GM18909 (cell line): ENCODE measurements at regions not wholly inside any gene's neighbourhood (a gene's known extent, or its start where the extent isn't known, plus 50 kb on each side); places are given as distances from the start of the nearest gene placed in this dataset.
"Not testable (repeated sequence)": the region's sequence is repeated elsewhere in the genome, so short reads cannot be mapped to it uniquely, and the experiment has no call there.

Source experiments
- ATAC-seq: cut with Tn5 transposase; IDR thresholded peaks from one replicate; pipeline ENCODE4 v1.9.1; 2021; ENCODE audit warnings: mild to moderate bottlenecking; ENCODE audit not compliant: unreplicated experiment, poor library complexity

GRCh38 chr9:88596376-88596775, 61.4 kb downstream of the NXNL2 start:
- no peak for ATAC-seq

DNA sequence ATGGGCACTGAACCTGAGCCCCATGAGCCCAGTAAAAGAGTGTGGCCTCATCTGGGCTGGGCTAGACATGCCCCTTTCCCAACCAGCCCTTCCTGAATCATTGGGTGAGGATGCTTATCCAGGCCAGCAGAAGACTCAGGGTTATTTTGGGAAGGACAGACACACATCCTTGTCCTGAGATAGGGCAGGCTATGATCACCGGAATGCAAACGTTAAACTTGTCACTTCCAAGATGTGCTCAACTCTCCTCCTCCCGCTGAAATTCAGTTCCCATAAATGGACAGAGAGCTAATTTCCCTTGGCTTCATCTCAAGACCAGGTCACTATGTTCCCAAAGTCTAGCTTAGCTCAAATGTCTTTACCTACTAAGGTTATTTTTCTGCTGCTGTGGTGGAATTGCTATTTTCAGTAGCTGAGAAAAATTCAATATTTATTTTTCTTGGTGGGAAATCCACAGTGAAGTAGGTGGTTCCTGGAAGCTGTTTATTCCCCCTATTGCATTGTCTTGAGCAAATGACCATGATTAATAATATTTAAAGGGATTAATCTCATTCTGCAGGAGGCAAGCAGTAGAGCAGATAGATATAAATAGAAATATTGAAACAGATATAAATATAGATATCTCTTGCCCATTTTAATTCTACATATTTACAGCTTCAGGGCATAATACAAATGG, 70.0 kb downstream of the NXNL2 start:
- no peak for ATAC-seq

DNA sequence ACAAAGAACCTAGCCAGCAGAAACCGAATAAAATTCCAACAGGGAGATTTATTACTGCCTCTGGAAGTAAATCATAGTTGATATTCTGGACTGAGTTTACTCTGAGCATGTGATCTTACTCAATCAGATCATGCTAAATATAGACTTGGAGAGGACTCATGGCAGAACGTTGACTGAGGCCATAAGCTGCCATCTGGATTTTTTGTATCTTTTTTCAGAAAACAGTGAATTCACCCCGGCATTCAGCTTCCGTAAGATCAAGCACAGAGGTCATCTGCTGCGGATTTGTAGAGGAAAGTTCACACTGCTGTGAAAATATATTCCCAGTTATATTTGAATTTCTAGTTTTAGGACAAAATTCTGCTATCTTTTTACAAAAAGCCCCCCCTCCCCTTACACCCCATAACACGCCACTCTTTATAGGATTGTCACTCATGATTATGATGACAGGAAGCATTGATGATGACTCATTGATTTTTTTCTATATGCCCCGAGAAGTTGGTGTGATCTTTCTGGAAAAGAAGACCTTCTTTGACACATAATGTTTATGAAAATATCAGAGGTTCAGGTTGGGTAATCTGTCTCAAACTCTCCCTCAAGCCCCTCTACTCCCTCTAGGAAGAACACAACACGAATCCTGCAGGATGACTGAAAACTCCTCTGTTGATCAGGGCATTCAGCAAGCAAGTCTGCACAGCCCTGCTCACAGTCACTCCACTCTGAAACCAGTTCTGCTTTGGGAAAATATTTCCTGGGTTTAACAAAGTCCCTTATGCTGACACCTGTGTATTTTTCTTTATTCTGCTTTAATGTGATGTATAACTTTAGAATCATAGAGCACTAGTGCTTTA, 70.8 kb downstream of the NXNL2 start:
- ATAC-seq, result no peak

DNA sequence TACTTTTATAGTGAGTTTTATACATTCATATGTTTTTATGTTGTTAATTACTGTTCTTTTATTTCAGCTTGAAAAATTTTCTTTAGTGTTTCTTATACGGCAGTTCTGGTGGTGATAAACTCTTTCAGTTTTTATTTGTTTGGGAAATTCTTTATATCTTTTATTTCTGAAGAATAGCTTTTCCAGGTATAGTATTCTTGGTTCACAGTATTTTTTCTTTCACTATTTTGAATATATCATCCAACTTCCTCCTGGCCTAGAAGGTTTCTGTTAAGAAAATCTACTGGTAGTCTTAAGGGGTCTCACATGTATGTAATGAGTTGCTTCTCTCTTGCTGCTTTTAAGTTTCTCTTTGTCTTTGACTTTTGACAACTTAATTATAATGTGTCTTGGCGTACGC, 79.4 kb downstream of the NXNL2 start:
- ATAC-seq, result no peak

DNA sequence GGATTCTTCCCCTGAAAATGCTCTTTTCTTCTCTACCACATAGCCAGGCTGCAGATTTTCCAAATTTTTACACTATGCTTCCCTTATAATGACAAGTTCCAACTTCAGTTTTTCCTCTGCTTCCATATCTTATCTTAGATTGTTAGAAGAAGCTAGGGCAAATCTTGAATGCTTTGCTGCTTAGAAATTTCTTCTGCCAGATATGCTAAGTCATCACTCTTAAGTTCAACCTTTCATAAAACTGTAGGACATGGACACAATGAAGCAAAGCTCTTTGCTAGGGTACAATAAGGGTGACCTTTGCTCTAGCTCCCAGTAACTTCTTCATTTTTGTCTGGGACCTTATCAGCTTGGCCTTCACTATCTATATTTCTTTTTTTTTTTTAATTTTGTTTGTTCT, 88.7 kb downstream of the NXNL2 start:
- ATAC-seq, result no peak

DNA sequence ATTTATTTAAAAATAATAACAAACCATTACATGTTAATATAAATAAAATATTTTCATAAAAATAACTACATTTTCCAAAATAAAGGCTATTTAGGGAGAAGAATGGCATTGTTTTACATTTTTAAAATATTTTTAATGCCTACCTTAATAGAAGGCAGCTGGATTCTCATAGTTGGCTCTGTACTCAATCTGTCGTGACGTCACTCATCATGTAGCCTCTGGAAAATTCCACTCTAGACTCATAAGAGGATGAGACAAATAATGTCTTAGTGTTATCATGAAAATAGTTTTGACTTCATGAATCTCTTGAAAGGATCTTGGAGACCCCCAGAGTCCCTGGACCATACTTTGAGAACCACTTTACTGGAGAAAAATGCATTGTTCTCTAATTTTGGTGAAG, 93.1 kb downstream of the NXNL2 start:
- ATAC-seq, result no peak

DNA sequence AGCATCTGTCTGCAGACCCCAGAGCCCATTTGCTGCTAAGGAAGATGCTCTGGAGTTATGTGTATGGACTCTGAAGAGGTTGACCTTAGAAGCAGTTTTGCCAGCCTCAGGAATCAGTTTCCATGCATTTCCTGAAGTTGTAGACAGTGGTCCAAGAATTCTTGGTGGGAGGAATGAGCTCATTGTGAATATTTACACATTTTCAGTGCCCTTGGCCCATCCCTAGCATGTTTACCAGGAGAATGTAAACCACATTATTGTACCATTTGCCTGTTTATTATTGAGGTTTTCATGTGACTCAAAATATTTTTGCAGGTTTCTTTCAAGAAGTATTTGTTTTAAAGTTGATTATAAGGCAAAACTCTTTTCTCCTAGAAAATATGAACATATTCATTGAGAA, 93.8 kb downstream of the NXNL2 start:
- ATAC-seq, result no peak

DNA sequence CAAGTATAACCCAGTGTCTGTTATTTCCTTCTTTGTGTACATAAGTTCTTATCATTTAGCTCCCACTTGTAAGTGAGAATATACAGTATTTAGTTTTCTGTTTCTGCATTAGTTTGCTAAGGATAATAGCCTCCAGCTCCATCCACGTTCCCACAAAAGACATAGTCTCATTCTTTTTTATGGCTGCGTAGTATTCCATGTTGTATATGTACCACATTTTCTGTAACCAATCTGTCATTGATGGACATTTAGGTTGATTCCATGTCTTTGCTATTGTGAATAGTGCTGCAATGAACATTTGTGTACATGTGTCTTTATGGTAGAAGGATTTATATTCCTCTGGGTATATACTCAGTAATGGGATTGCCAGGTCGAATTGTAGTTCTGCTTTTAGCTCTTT, 95.6 kb downstream of the NXNL2 start:
- not testable (repeated sequence) for ATAC-seq

- no peak for ATAC-seq
These were observed 100.2 kb downstream of the NXNL2 start for GRCh38 chr9:88635151-88635550.

DNA sequence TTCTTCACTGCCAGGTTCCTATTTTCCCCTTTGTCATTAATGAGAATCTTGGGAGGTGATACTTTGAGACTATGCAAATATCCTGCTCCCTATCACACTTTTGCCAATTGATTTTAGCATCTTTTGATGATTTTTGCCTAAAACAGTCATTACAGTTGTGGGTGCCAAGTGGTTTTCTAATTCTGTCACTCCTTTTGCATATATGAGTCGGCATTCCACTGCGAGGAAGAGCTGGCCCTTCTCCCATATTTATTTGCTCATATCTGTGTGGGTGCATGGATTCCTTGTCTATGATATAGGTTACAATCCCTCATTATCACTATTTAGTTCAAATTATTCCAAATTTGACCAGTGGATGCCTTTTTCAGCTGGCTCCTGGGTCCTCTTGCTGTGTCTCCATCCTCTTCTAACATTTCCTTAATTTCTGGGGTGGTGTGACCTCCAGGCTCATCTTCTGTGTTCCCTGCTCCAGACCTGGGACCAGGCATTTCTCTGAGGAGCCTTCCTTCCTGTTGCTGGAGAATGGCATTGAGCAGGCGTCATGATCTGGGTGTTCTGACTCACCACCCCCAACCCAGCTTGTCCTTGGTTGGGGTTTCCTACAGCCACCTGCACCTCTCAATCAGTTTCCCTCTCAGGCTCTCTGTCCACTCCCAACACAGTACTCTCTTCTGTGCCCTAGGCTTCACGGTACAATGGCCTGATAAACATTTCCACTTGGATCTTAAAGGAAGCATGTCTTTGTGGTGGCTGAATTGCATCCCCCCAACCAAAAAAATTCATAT, 106.7 kb downstream of the NXNL2 start:
- ATAC-seq, result no peak

GRCh38 chr9:88642336-88642735, 107.4 kb downstream of the NXNL2 start:
- ATAC-seq, result no peak

DNA sequence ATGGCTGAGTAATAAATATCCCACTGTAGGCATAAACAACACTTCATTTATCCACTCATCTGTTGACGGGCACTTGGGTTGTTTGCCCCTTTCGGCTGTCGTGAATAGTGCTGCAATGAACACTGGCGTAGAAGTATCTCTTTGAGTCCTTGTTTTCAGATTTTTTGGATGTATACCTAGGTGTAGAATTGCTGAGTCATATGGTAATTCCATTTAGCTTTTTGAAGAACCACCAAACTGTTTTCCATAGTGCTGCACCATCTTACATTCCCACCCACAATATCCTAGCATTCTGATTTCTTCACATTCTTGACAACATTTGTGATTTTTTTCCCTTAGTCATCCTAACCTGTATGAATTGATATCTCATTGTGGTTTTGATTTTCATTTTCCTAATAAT, 109.0 kb downstream of the NXNL2 start:
- ATAC-seq, result no peak

- ATAC-seq, result no peak
These were observed 110.3 kb downstream of the NXNL2 start for GRCh38 chr9:88645172-88645878.

DNA sequence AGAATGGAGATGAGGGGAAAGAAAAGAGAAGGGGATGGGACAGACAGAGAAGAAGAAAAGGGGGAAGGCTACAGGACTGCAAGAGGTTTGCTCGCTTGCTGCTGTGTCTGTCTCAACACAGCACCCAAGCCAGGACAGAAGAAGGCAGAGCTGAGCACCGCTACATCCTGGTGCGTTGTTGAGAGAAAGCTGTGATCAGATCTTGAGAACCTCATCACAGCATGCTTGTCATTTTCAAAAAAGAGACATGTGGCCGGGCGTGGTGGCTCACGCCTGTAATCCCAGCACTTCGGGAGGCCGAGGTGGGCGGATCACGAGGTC, 110.9 kb downstream of the NXNL2 start:
- no peak for ATAC-seq

- no peak for ATAC-seq
These were observed 111.7 kb downstream of the NXNL2 start for GRCh38 chr9:88646539-88647300.

DNA sequence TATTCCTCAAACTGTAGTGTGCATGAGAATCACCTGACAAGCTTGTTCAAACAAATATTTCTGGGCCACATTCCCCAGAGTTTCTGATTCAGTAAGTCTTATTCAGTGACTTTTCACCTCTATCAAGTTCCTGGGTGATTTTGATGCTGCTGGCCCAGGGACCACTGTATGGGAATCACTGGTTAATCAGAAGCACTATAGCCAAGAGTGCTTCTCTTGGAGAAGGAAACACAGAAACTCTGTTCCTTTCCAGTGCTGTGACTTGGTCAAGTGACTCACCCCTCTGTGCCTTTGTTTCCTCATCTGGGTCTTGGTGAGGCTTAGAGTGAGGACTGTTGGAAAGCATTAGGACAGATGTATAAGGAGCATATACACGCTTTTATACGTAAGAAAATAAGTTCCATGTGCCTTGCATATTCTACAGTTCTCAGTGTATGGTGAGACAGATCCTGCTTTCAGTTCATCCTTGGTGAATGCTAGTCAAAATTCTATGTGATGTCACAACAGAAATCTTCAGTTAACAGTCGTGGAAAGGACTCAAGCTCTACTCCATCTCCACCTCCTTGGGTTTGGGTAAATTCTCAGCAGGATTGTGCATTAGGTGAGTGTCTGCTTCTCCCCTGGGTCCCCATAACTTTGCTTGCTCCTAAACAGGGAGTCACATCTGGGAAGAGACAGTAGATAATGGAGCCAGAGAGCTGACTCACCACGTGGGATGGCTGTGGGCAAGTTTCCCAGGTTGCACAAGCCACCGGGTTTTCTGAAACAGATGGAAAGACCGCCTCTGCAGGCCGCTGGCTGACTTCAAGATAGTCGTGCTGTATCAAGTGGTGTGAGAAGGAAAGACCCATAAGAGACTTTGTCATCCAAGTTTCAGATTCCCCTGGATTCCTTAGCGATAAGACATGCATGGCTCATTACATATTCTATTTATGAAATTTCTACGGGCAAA, 117.0 kb downstream of the NXNL2 start:
- ATAC-seq, result no peak

- no peak for ATAC-seq
These were observed 117.9 kb downstream of the NXNL2 start for GRCh38 chr9:88652876-88653275.

DNA sequence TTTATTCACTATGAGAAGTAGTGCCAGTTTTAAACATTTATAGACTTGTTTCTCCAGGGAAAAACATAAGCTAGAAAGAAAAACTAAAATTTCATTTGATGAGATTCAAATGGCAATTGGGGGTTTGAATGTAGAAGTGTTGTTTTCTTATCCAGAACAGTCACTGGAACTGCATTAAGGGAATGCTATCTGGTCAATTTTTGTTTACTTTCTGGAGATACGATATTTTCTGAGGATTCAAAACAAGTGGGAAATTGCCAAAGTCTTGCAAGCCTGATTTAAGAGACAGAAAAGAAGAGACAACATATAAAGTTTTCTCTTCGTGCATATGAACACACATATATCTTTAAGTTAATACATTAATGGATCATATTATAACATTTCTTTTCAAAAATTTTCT, 118.4 kb downstream of the NXNL2 start:
- ATAC-seq, result no peak

DNA sequence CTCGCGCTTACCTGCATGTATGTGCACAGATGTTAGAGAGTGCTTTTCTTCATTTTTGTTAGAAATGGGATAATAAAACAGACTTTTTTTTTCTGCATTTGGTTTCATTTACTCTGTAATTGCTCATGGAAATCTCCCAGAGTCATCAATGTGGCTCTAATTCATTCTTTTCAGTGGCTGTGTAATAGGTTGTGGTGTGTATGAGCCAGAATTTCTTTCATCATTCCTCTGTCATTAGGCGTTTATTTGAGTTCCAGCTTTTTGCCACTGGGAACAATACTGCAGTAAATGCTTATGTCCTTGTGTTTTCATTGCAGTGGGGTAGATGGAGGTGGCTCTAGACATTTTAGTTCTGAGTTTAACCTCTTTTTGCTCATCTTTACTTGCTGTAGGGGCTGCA, 118.9 kb downstream of the NXNL2 start:
- ATAC-seq, result no peak
